ES-I3 (cell line): ENCODE measurements at regions not wholly inside any gene's neighbourhood (a gene's known extent, or its start where the extent isn't known, plus 50 kb on each side); places are given as distances from the start of the nearest gene placed in this dataset.
"Not testable (repeated sequence)": the region's sequence is repeated elsewhere in the genome, so short reads cannot be mapped to it uniquely, and the experiment has no call there.

ENCODE experiments used
- H3K36me3 ChIP-seq: 2 replicates; pipeline ENCODE4 v1.6.1; 2013; ENCODE audit warnings: mild to moderate bottlenecking, low read length, control low read depth, moderate library complexity; ENCODE audit not compliant: insufficient read depth
- H3K4me1 ChIP-seq: 2 replicates; pipeline ENCODE4 v1.6.1; 2013; ENCODE audit warnings: mild to moderate bottlenecking, control low read depth, low read length; ENCODE audit not compliant: insufficient read depth
- H3K9ac ChIP-seq: 2 replicates; pipeline ENCODE4 v1.6.1; 2013; ENCODE audit warnings: low read depth, mild to moderate bottlenecking, low read length, moderate library complexity
- H3K9me3 ChIP-seq: 2 replicates; pipeline ENCODE4 v1.6.1; 2013; ENCODE audit warnings: mild to moderate bottlenecking, low read length, moderate library complexity; ENCODE audit not compliant: control insufficient read depth, insufficient read depth

DNA sequence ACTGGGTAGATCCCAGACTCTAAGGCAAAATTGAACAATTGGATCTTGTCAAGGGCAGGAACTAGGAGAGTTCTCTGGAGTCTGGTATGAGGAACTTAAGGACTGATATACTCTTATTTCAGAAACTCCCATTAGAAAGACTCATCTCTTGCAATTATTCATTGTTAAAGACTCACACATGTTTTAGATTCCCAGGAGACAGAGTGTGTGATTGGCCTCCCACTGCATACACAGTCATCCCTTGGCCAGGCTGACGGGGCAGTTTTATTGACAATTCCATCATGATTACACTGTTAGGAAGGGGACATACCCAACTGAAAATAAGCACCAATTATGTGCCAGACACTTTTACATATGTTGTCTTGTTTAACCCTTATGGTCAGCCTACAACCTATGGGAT, 347.2 kb downstream of the DMAC1 start:
- Histone ChIP-seq H3K4me1 (no peaks in the 10 kb centered on the region), H3K36me3 (no peaks in the 10 kb centered on the region), H3K9ac (no peak overlapping the region), H3K9me3 (no peaks in the 10 kb centered on the region)

- H3K9me3 ChIP-seq: no peaks in the 10 kb centered on the region
- H3K9ac ChIP-seq: no peak overlapping the region
- H3K36me3 ChIP-seq: no peaks in the 10 kb centered on the region
- no peaks in the 10 kb centered on the region for H3K4me1 ChIP-seq
Observed at GRCh38 chr9:7451062-7451461, 348.5 kb downstream of the DMAC1 start.

DNA sequence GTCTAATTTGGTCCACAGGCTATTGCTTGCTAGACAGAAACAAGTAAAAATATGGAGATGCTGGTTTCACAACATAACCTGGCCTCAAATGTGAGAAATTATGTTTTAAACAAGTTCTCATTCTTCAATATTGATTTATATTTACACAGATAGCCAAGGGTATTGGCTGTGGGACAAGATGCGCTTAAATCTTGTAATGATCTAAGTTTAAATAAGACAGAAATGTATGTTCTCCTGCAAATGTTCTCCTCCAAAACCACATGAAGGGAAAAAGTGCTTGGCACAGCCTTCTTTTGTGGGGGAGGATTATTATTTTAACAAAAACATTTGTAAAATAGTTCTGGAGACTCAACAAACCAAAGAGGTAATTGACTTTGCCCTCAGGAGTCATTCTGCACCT, 356.0 kb downstream of the DMAC1 start:
- Histone ChIP-seq H3K4me1 (no peaks in the 10 kb centered on the region), H3K9me3 (no peaks in the 10 kb centered on the region), H3K9ac (no peak overlapping the region), H3K36me3 (no peaks in the 10 kb centered on the region)

DNA sequence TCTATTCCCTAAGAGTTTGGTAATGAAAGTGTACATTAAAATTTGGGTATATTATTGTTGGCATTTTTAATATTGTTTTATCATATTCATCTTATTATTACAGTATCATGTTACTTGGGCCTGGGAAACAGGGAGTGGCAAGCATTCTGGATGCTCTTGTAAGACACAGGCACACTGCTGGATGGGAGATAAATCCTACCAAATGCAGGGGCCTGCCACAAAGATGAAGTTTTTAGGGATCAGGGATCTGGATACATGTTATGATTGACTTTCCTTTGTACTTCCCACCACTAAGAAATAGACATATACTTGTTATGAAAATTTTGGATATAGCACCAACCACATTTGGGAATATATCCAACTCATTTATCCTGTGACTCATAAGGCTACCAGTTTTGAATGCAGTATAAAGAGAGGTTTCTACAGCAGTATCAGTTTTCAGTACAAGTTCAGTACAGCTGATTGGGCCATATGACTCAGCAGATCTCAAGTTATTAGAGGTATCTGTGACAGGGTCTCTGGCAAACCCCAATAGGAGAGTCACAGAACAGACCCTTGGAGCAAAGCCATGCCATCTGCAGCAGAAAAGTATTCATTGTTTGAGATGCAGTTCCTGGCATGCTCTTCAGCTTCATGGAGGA, 360.1 kb downstream of the DMAC1 start:
- H3K4me1 ChIP-seq: no peaks in the 10 kb centered on the region
- H3K9ac ChIP-seq: no peak overlapping the region
- H3K36me3 ChIP-seq: no peaks in the 10 kb centered on the region
- H3K9me3 ChIP-seq: no peaks in the 10 kb centered on the region

GRCh38 chr9:7436754-7437153, 362.8 kb downstream of the DMAC1 start:
- Histone ChIP-seq H3K4me1 (no peaks in the 10 kb centered on the region), H3K36me3 (no peaks in the 10 kb centered on the region), H3K9ac (no peak overlapping the region), H3K9me3 (no peaks in the 10 kb centered on the region)

DNA sequence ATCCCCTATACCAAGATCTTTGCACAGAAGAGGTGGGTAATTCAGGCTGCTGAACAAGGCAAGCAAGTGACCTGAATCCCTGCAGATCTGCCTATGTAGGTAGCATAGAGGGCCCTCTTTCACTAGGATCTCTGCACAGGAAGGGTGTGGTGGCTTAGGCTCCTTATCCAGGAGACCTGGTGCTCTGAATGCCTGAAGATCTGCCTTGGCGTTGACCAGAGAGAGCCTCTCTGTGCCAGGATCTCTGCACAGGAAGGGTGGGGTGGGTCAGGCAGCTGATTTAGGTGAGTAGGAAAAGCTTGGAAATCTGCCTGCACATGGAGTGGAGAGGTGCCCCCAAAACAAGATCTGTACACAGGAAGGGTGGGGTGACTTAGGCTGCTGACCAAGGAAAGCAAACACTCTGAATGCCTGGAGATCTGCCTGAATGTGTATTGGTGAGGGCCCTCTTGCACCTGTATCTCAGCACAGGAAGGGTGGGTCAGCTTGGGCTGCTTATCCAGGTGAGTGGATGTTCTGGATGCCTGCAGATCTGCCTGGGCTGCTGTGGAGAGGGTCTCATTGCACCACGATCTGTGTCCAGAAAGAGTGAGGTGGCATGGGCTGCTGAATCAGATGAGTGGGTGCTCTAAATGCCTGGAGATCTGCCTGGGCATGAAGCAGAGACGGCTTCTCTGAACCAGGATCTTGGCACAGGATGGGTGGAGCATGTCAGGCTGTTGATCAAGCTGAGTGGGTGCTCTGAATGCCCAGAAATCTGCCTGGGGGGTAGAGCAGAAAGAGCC, 365.9 kb downstream of the DMAC1 start:
- Histone ChIP-seq H3K36me3 (no peaks in the 10 kb centered on the region), H3K4me1 (no peaks in the 10 kb centered on the region)

DNA sequence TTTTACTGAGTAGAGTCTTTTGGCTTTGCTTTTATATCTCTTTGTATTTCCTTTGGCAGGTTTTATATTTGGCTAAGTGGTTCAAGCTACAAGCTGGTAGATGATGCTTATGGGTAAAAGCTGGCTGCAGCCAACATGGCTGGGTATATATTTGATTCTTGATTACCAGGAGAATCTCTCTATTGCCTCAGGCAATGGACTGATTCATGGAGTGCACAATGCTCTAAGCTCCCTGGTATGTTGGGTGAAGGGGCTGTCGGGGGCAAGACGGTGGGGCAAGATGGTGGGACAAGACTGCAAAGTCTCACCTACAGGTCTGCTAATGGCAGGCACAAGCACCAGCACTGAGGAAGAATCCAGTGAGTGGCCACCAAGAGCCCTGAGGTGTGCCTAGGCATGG, 366.6 kb downstream of the DMAC1 start:
- Histone ChIP-seq H3K36me3 (no peaks in the 10 kb centered on the region), H3K9me3 (no peaks in the 10 kb centered on the region), H3K4me1 (no peaks in the 10 kb centered on the region), H3K9ac (no peak overlapping the region)

More for the DNA sequence above, 365.9 kb downstream of the DMAC1 start:
- no peak overlapping the region for H3K9ac ChIP-seq
- H3K9me3 ChIP-seq: no peaks in the 10 kb centered on the region

GRCh38 chr9:7417397-7417796, 382.2 kb downstream of the DMAC1 start:
- H3K9me3 ChIP-seq, H3K9ac ChIP-seq, H3K4me1 ChIP-seq, H3K36me3 ChIP-seq: not testable (repeated sequence)

GRCh38 chr9:7415836-7416235, 383.7 kb downstream of the DMAC1 start:
- no peak overlapping the region for H3K9ac ChIP-seq
- no peaks in the 10 kb centered on the region for H3K4me1 ChIP-seq

GRCh38 chr9:7408845-7409244, 390.7 kb downstream of the DMAC1 start:
- no peak overlapping the region for H3K9ac ChIP-seq

More at GRCh38 chr9:7415836-7416235, 383.7 kb downstream of the DMAC1 start:
- Histone ChIP-seq H3K36me3 (no peaks in the 10 kb centered on the region), H3K9me3 (no peaks in the 10 kb centered on the region)

DNA sequence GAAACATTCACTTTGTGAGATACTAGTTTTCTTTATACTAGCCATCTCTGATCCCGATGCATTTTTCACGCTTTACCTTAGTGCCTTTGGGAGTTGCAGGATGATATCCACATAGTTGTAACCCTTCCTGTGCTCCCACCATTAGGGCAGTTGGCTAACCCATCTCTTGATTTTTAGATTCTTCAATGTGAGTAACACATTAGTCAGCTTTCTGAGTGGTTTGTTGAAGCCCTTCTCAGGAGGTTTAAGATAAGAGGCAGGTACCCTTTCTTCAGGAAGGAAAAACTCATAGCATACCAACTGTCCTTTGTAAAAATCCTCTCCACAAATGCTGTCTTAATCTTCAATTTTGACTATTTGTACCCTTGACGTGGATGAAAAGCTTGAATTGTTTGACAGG, 392.3 kb downstream of the DMAC1 start:
- H3K9ac ChIP-seq: no peak overlapping the region
- no peaks in the 10 kb centered on the region for H3K36me3 ChIP-seq
- H3K4me1 ChIP-seq: peaks cover 8% of the 10 kb centered on the region
- no peaks in the 10 kb centered on the region for H3K9me3 ChIP-seq

More at GRCh38 chr9:7408845-7409244, 390.7 kb downstream of the DMAC1 start:
- Histone ChIP-seq H3K9me3 (no peaks in the 10 kb centered on the region), H3K4me1 (no peaks in the 10 kb centered on the region), H3K36me3 (no peaks in the 10 kb centered on the region)

DNA sequence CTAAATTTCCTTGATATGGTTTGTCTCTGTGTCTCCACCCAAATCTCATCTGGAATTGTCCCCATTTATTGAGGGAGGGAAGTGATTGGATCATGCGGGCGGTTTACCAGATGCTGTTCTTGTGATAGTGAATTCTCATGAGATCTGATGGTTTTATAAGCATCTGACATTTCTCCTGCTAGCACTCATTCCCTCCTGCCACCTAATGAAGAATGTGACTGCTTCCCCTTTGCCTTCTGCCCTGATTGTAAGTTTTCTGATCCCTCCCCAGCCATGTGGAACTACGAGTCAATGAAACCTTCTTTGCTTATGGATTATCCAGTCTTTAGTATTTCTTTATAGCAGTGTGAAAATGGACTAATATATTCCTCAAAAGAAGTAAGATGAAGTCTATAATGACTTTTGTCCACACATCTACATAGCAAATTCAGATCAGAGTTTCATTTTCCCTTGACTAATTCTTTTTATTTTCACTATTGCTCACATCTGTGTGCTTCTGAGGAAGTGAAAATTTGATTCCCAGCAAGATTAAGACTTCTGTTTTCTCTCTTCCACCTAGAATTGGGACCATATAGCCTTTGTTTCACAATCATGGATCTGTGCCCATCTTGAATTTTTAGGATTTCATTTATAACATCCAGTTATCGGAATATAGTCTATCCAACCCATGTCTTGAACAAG, 393.5 kb downstream of the DMAC1 start:
- no peak overlapping the region for H3K9ac ChIP-seq
- peaks cover 20% of the 10 kb centered on the region for H3K4me1 ChIP-seq
- H3K36me3 ChIP-seq: no peaks in the 10 kb centered on the region
- H3K9me3 ChIP-seq: no peaks in the 10 kb centered on the region

GRCh38 chr9:7403839-7404487, 395.6 kb downstream of the DMAC1 start:
- H3K9ac ChIP-seq: no peak overlapping the region
- no peaks in the 10 kb centered on the region for H3K36me3 ChIP-seq
- peaks cover 25% of the 10 kb centered on the region for H3K4me1 ChIP-seq

GRCh38 chr9:7403028-7403389, 396.6 kb downstream of the DMAC1 start:
- Histone ChIP-seq H3K9me3 (no peaks in the 10 kb centered on the region), H3K9ac (no peak overlapping the region), H3K36me3 (no peaks in the 10 kb centered on the region), H3K4me1 (peaks cover 27% of the 10 kb centered on the region)

More at GRCh38 chr9:7403839-7404487, 395.6 kb downstream of the DMAC1 start:
- no peaks in the 10 kb centered on the region for H3K9me3 ChIP-seq
